ENCODE measurements at regions not wholly inside any gene's neighbourhood (a gene's known extent, or its start where the extent isn't known, plus 50 kb on each side); places are given as distances from the start of the nearest gene placed in this dataset.

DNA sequence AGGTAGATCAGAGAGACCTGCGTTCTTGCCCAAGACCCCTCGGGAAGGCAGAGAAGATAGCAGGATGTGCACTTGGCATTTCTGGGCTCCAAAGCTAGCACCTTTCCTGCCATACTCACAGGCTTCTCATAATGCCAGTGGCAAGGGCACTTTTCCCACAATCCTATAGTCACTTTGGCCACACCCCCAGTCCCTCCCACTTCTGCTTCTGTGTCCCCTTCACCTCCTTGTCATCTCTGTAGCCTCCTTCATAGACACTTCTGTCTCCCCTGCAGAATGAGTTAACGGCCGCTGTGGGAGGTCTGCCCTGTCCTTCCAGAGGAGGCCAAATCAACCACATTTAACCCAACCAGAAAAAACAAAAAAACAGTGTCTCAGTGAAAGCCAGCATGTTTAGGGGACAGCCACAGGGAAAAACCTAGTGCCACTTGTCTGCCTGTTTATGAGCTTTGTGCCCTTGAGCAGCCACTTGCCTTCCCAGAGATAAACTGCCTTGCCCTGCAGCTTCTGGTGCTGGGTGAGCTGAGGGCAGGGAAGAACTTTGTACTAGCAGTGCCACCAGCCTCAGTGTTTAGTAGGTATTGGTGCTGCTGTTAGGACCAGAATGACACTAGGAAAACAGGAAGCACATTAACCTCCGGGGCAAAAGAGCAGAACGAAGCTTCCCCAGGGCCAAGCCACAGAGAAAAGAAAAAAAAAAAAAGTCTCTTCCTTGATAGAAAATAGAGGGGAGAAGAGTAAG, 193.0 kb upstream of the PWP1 start:
- Histone ChIP-seq H4K20me1 (ENCODE audit: insufficient read depth, low read length) (no peaks in the 10 kb centered on the region), H3K9me3 (ENCODE audit: low read depth, low read length) (no peaks in the 10 kb centered on the region), H2AFZ (ENCODE audit: low read length) (no peak overlapping the region), H3K4me3 (ENCODE audit: insufficient read depth, low read length) (no peak overlapping the region), H3K79me2 (ENCODE audit: insufficient read depth, low read length) (no peaks in the 10 kb centered on the region), H3K4me2 (ENCODE audit: insufficient read depth, low read length) (no peak overlapping the region), H3K36me3 (ENCODE audit: insufficient read depth, low read length) (no peaks in the 10 kb centered on the region), H3K27me3 (ENCODE audit: insufficient read depth, low read length) (no peaks in the 10 kb centered on the region), H3K4me1 (ENCODE audit: insufficient read depth, low read length) (no peaks in the 10 kb centered on the region), H3K27ac (ENCODE audit: low read depth, low read length) (no peak overlapping the region)
- no peak for TF ChIP-seq CTCF (IDR thresholded peaks at IDR 0.05; ENCODE audit: extremely low read depth, low read depth, low read length)
- no peak for DNase-seq (ENCODE audit: insufficient read length, low spot score, missing footprints)

DNA sequence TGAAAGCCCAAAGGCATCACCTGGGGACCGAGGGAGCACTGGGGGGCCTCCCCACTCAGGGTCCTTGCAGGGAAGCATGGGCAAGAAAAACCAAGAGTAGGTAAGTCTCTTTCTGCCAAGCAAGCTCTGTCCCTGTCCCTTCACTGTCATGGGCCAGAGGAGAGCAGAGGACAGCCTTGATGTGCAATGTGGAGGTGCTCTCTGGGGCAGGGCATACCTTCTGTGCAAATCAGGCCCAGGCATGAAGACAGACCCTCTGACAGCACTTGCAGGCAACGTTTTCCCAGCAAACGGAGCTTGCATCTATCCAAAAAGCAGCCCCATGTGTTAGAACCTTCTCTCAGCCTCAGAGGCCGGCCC, 192.5 kb upstream of the PWP1 start:
- Histone ChIP-seq H3K4me1 (ENCODE audit: insufficient read depth, low read length) (no peaks in the 10 kb centered on the region), H3K79me2 (ENCODE audit: insufficient read depth, low read length) (no peaks in the 10 kb centered on the region), H3K4me3 (ENCODE audit: insufficient read depth, low read length) (no peak overlapping the region), H3K27me3 (ENCODE audit: insufficient read depth, low read length) (no peaks in the 10 kb centered on the region), H3K27ac (ENCODE audit: low read depth, low read length) (no peak overlapping the region), H2AFZ (ENCODE audit: low read length) (no peak overlapping the region), H3K4me2 (ENCODE audit: insufficient read depth, low read length) (no peak overlapping the region), H4K20me1 (ENCODE audit: insufficient read depth, low read length) (no peaks in the 10 kb centered on the region), H3K36me3 (ENCODE audit: insufficient read depth, low read length) (no peaks in the 10 kb centered on the region), H3K9me3 (ENCODE audit: low read depth, low read length) (no peaks in the 10 kb centered on the region)
- TF ChIP-seq CTCF (IDR thresholded peaks at IDR 0.05; ENCODE audit: extremely low read depth, low read depth, low read length) = no peak
- DNase-seq (ENCODE audit: insufficient read length, low spot score, missing footprints) = no peak

DNA sequence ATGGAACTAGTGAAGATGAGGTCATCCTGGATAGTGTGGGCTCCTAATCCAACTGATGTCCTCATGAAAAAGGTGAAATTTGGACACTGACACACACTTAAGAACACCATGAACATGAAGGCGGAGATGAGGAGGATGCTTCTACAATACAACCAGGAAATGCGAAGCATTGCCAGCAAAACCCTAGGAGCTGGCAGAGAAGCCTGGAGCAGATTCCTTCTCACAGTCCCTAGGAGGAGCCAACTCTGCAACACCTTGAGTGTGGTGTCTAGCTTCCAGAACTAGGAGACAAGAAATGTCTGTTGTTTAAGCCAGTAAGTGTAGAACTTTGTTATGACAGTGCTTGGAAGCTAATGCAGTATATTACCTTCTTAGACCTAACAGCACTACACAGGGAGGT, 191.9 kb upstream of the PWP1 start:
- Histone ChIP-seq H2AFZ (ENCODE audit: low read length) (no peak overlapping the region), H3K4me1 (ENCODE audit: insufficient read depth, low read length) (no peaks in the 10 kb centered on the region), H4K20me1 (ENCODE audit: insufficient read depth, low read length) (no peaks in the 10 kb centered on the region), H3K36me3 (ENCODE audit: insufficient read depth, low read length) (no peaks in the 10 kb centered on the region), H3K27me3 (ENCODE audit: insufficient read depth, low read length) (no peaks in the 10 kb centered on the region), H3K9me3 (ENCODE audit: low read depth, low read length) (no peaks in the 10 kb centered on the region), H3K27ac (ENCODE audit: low read depth, low read length) (no peak overlapping the region), H3K4me3 (ENCODE audit: insufficient read depth, low read length) (no peak overlapping the region), H3K4me2 (ENCODE audit: insufficient read depth, low read length) (no peak overlapping the region), H3K79me2 (ENCODE audit: insufficient read depth, low read length) (no peaks in the 10 kb centered on the region)
- no peak for TF ChIP-seq CTCF (IDR thresholded peaks at IDR 0.05; ENCODE audit: extremely low read depth, low read depth, low read length)
- DNase-seq (ENCODE audit: insufficient read length, low spot score, missing footprints) = no peak

- Histone ChIP-seq H3K27me3 (ENCODE audit: insufficient read depth, low read length) (no peaks in the 10 kb centered on the region), H3K4me1 (ENCODE audit: insufficient read depth, low read length) (no peaks in the 10 kb centered on the region), H4K20me1 (ENCODE audit: insufficient read depth, low read length) (no peaks in the 10 kb centered on the region), H3K9me3 (ENCODE audit: low read depth, low read length) (no peaks in the 10 kb centered on the region), H2AFZ (ENCODE audit: low read length) (no peak overlapping the region), H3K27ac (ENCODE audit: low read depth, low read length) (no peak overlapping the region), H3K36me3 (ENCODE audit: insufficient read depth, low read length) (no peaks in the 10 kb centered on the region), H3K79me2 (ENCODE audit: insufficient read depth, low read length) (no peaks in the 10 kb centered on the region), H3K4me2 (ENCODE audit: insufficient read depth, low read length) (no peak overlapping the region), H3K4me3 (ENCODE audit: insufficient read depth, low read length) (no peak overlapping the region)
- no peak for TF ChIP-seq CTCF (IDR thresholded peaks at IDR 0.05; ENCODE audit: extremely low read depth, low read depth, low read length)
- no peak for DNase-seq (ENCODE audit: insufficient read length, low spot score, missing footprints)
Observed at GRCh38 chr12:107494331-107494730, 191.3 kb upstream of the PWP1 start.
